Caco-2 (cell line): ENCODE measurements at regions not wholly inside any gene's neighbourhood (a gene's known extent, or its start where the extent isn't known, plus 50 kb on each side); places are given as distances from the start of the nearest gene placed in this dataset.

Source experiments
- BruUV-seq: library from RNA; stranded (reverse); fragments of 400-500 nt; replicated peaks from 2 replicates; lab custom pipeline; 2021; lab: Mats Ljungman, UMichigan
- CTCF ChIA-PET: fragments of 300-600 bp; sonication (Branson Sonifier 250); formaldehyde crosslinking; loops from one replicate; lab custom pipeline; 2022; ENCODE audit warnings: antibody characterized with exemption; lab: Charles Lee
- POLR2A ChIA-PET: fragments of 300-600 bp; sonication (Branson Sonifier 250); formaldehyde crosslinking; loops from one replicate; lab custom pipeline; 2022; ENCODE audit warnings: antibody characterized with exemption; lab: Charles Lee
- DNase-seq, 2 experiments: peaks; one replicate each; pipeline versions ENCODE4 v3.0.0 to v3.0.0-alpha.2; 2020 to 2022
- H3K27me3 ChIP-seq: replicated peaks from 2 replicates; pipeline ENCODE4 v1.6.0; 2011; ENCODE audit warnings: low read length; ENCODE audit not compliant: control insufficient read depth, insufficient read depth
- H3K36me3 ChIP-seq: 2 replicates; pipeline ENCODE4 v1.5.1; 2011; ENCODE audit warnings: low read length; ENCODE audit not compliant: control insufficient read depth, insufficient read depth
- H3K4me1 ChIP-seq: fragments of 250-450 bp; sonication (Bioruptor Pico); 2 replicates; pipeline ENCODE4 v1.5.1; 2020; ENCODE audit warnings: mild to moderate bottlenecking
- H3K4me3 ChIP-seq: 2 replicates; pipeline ENCODE4 v1.5.1; 2011; ENCODE audit warnings: low read depth, mild to moderate bottlenecking, control low read depth, low read length
- H3K9me3 ChIP-seq: fragments of 250-450 bp; sonication (Bioruptor Pico); 2 replicates; pipeline ENCODE4 v1.5.1; 2020; ENCODE audit warnings: mild to moderate bottlenecking, moderate library complexity
- H3K27ac Mint-ChIP-seq: one replicate; pipeline ENCODE4 v1.8.0; 2022; ENCODE audit warnings: mixed read lengths; ENCODE audit not compliant: unreplicated experiment
- H3K27me3 Mint-ChIP-seq: one replicate; pipeline ENCODE4 v1.8.0; 2022; ENCODE audit warnings: mixed read lengths; ENCODE audit not compliant: insufficient read depth, unreplicated experiment
- H3K36me3 Mint-ChIP-seq: one replicate; pipeline ENCODE4 v1.8.0; 2022; ENCODE audit warnings: mild to moderate bottlenecking, mixed read lengths; ENCODE audit not compliant: insufficient read depth, unreplicated experiment
- H3K4me1 Mint-ChIP-seq: one replicate; pipeline ENCODE4 v1.8.0; 2022; ENCODE audit warnings: low read depth, mixed read lengths; ENCODE audit not compliant: unreplicated experiment
- H3K4me3 Mint-ChIP-seq: one replicate; pipeline ENCODE4 v1.8.0; 2022; ENCODE audit warnings: mild to moderate bottlenecking, moderate library complexity, mixed read lengths; ENCODE audit not compliant: unreplicated experiment
- H3K9me3 Mint-ChIP-seq: one replicate; pipeline ENCODE4 v1.8.0; 2022; ENCODE audit warnings: mixed read lengths; ENCODE audit not compliant: unreplicated experiment
- intact Hi-C: fragments of 100-400 bp; cut with micrococcal nuclease; formaldehyde crosslinking; loops from one replicate; pipeline ENCODE4 v1.10.0; 2022; ENCODE audit not compliant: unreplicated experiment
- TF ChIP-seq, protein P1 (sequence below), 2 experiments: fragments of 200-600 bp in 1 of 2; IDR thresholded peaks; 1 replicate in 1 of 2; 2 replicates in 1 of 2; pipeline versions ENCODE4 v1.5.1 to v1.8.0; 2011 to 2022; ENCODE audit warnings: antibody characterized with exemption in 1 of 2, control low read depth in 1 of 2, inconsistent platforms in 1 of 2, low read depth in 1 of 2, low read length in 1 of 2, mild to moderate bottlenecking in 1 of 2, moderate library complexity in 1 of 2; ENCODE audit not compliant: insufficient read depth in 1 of 2, severe bottlenecking in 1 of 2, unreplicated experiment in 1 of 2

DNA sequence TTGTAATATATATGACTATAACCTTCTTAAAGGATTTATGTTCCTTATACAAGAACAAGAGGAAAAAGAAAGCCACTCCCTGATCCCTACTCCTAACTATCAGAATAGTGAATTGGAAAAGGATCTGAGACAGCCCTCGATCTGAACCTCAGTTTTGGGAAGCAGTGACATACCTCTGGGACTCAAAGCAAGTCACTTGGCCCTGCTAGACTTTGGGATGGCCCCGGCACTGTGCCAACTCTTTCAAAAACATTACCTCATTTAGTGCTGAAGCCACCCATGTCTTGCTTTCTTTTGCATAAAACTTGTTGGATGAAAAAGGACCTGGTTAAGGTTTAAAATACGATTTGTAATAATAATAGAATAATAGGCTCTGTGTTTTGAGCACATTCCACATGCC lies 447.3 kb downstream of the FGF9 start:
- Mint-ChIP-seq H3K36me3 (no peaks in the 10 kb centered on the region), H3K4me1 (no peaks in the 10 kb centered on the region), H3K27me3 (no peaks in the 10 kb centered on the region), H3K27ac (no peak overlapping the region), H3K9me3 (no peaks in the 10 kb centered on the region), H3K4me3 (no peak overlapping the region)
- Histone ChIP-seq H3K9me3 (no peaks in the 10 kb centered on the region), H3K36me3 (no peaks in the 10 kb centered on the region), H3K27me3 (no peaks in the 10 kb centered on the region), H3K4me1 (peaks cover 7% of the 10 kb centered on the region; the same call in 1 of the 2 replicates), H3K4me3 (no peak overlapping the region)
- CTCF ChIA-PET, result no interaction called here
- no TSS peak for BruUV-seq
- intact Hi-C loops, result no loop called here
- POLR2A ChIA-PET, result no interaction called here
- TF ChIP-seq, protein P1, sequence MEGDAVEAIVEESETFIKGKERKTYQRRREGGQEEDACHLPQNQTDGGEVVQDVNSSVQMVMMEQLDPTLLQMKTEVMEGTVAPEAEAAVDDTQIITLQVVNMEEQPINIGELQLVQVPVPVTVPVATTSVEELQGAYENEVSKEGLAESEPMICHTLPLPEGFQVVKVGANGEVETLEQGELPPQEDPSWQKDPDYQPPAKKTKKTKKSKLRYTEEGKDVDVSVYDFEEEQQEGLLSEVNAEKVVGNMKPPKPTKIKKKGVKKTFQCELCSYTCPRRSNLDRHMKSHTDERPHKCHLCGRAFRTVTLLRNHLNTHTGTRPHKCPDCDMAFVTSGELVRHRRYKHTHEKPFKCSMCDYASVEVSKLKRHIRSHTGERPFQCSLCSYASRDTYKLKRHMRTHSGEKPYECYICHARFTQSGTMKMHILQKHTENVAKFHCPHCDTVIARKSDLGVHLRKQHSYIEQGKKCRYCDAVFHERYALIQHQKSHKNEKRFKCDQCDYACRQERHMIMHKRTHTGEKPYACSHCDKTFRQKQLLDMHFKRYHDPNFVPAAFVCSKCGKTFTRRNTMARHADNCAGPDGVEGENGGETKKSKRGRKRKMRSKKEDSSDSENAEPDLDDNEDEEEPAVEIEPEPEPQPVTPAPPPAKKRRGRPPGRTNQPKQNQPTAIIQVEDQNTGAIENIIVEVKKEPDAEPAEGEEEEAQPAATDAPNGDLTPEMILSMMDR (IDR thresholded peaks at IDR 0.05; ENCODE audit: insufficient read depth in 1 of 2, low read depth in 1 of 2, low read length in 1 of 2, severe bottlenecking in 1 of 2, unreplicated experiment in 1 of 2), result no peak
- DNase-seq, result no peak

GRCh38 chr13:22120646-22121045 lies 449.8 kb downstream of the FGF9 start:
- Mint-ChIP-seq H3K36me3 (no peaks in the 10 kb centered on the region), H3K9me3 (no peaks in the 10 kb centered on the region), H3K4me1 (no peaks in the 10 kb centered on the region)

GRCh38 chr13:22121146-22121739 lies 450.4 kb downstream of the FGF9 start:
- BruUV-seq, result no TSS peak
- H3K4me1 Mint-ChIP-seq, result no peaks in the 10 kb centered on the region
- ChIA-PET CTCF (no interaction called here), POLR2A (no interaction called here)
- no peak for DNase-seq
- Histone ChIP-seq H3K9me3 (no peaks in the 10 kb centered on the region), H3K36me3 (no peaks in the 10 kb centered on the region), H3K4me1 (no peaks in the 10 kb centered on the region), H3K27me3 (no peaks in the 10 kb centered on the region), H3K4me3 (no peak overlapping the region)
- H3K4me3 Mint-ChIP-seq, result no peak overlapping the region
- H3K27ac Mint-ChIP-seq, result no peak overlapping the region
- no peaks in the 10 kb centered on the region for H3K27me3 Mint-ChIP-seq
- no peaks in the 10 kb centered on the region for H3K36me3 Mint-ChIP-seq
- TF ChIP-seq, protein P1 (IDR thresholded peaks at IDR 0.05; ENCODE audit: insufficient read depth in 1 of 2, low read depth in 1 of 2, low read length in 1 of 2, severe bottlenecking in 1 of 2, unreplicated experiment in 1 of 2), result no peak
- no peaks in the 10 kb centered on the region for H3K9me3 Mint-ChIP-seq
- intact Hi-C loops, result no loop called here

More at GRCh38 chr13:22120646-22121045, 449.8 kb downstream of the FGF9 start:
- H3K4me3 Mint-ChIP-seq, result no peak overlapping the region
- CTCF ChIA-PET, result no interaction called here
- H3K27ac Mint-ChIP-seq, result no peak overlapping the region
- H3K9me3 ChIP-seq, result no peaks in the 10 kb centered on the region
- BruUV-seq, result no TSS peak
- no peak overlapping the region for H3K4me3 ChIP-seq
- no peaks in the 10 kb centered on the region for H3K36me3 ChIP-seq
- no peaks in the 10 kb centered on the region for H3K27me3 Mint-ChIP-seq
- intact Hi-C loops, result no loop called here
- DNase-seq, result no peak
- TF ChIP-seq, protein P1 (IDR thresholded peaks at IDR 0.05; ENCODE audit: insufficient read depth in 1 of 2, low read depth in 1 of 2, low read length in 1 of 2, severe bottlenecking in 1 of 2, unreplicated experiment in 1 of 2), result no peak
- POLR2A ChIA-PET, result no interaction called here
- H3K4me1 ChIP-seq, result no peaks in the 10 kb centered on the region
- no peaks in the 10 kb centered on the region for H3K27me3 ChIP-seq
